Upper lobe of right lung (tissue), 1 donor: ENCODE measurements at regions not wholly inside any gene's neighbourhood (a gene's known extent, or its start where the extent isn't known, plus 50 kb on each side); places are given as distances from the start of the nearest gene placed in this dataset.

Experiments used
- ATAC-seq: fragments of 200-7000 bp; cut with Tn5 transposase; one replicate; pipeline ENCODE4 v1.9.1; 2020; ENCODE audit warnings: mild to moderate bottlenecking, moderate library complexity
- DNase-seq: peaks from one replicate; pipeline ENCODE4 v3.0.0-alpha.2; 2020
- H3K27ac ChIP-seq: fragments of 200-600 bp; one replicate; pipeline ENCODE4 v1.8.0; 2022
- H3K27me3 ChIP-seq: fragments of 200-600 bp; one replicate; pipeline ENCODE4 v1.8.0; 2022; ENCODE audit warnings: mild to moderate bottlenecking
- H3K36me3 ChIP-seq: fragments of 200-600 bp; one replicate; pipeline ENCODE4 v1.8.0; 2022
- H3K4me1 ChIP-seq: fragments of 200-600 bp; one replicate; pipeline ENCODE4 v1.8.0; 2022
- H3K4me3 ChIP-seq: fragments of 200-600 bp; one replicate; pipeline ENCODE4 v1.8.0; 2022; ENCODE audit warnings: mild to moderate bottlenecking
- H3K9me3 ChIP-seq: fragments of 200-600 bp; one replicate; pipeline ENCODE4 v1.8.0; 2022
- CTCF ChIP-seq: fragments of 200-600 bp; IDR thresholded peaks from one replicate; pipeline ENCODE4 v1.8.0; 2022; ENCODE audit warnings: antibody characterized with exemption
- intact Hi-C: fragments of 100-400 bp; cut with DNase I; formaldehyde crosslinking; loops from one replicate; pipeline ENCODE4 v1.11.0; 2022
- donor health status: DM: no; HTN: yes; CAD: no; lungs with severe emphysema.

- no peaks in the 10 kb centered on the region for H3K4me1 ChIP-seq
- intact Hi-C loops: no loop called here
- no peak overlapping the region for H3K27ac ChIP-seq
- peaks cover 4% of the 10 kb centered on the region for H3K9me3 ChIP-seq
- no peaks in the 10 kb centered on the region for H3K27me3 ChIP-seq
- no peak overlapping the region for H3K4me3 ChIP-seq
- ATAC-seq (no peak), DNase-seq (no peak)
- H3K36me3 ChIP-seq: no peaks in the 10 kb centered on the region
- no peak for TF ChIP-seq CTCF
These were observed 382.4 kb downstream of the TRAM1L1 start for GRCh38 chr4:116702949-116703348.

GRCh38 chr4:116688536-116688935 lies 396.8 kb downstream of the TRAM1L1 start:
- intact Hi-C loops: no loop called here
- no peak overlapping the region for H3K4me3 ChIP-seq

GRCh38 chr4:116668190-116668589 lies 417.2 kb downstream of the TRAM1L1 start:
- Histone ChIP-seq H3K4me3 (no peak overlapping the region), H3K9me3 (no peaks in the 10 kb centered on the region), H3K4me1 (no peaks in the 10 kb centered on the region), H3K27ac (no peak overlapping the region), H3K36me3 (no peaks in the 10 kb centered on the region), H3K27me3 (no peaks in the 10 kb centered on the region)
- intact Hi-C loops: no loop called here
- peak; percentile 8 for TF ChIP-seq CTCF
- no peak for DNase-seq
- no peak for ATAC-seq

More at GRCh38 chr4:116688536-116688935, 396.8 kb downstream of the TRAM1L1 start:
- no peaks in the 10 kb centered on the region for H3K4me1 ChIP-seq
- no peak overlapping the region for H3K27ac ChIP-seq
- TF ChIP-seq CTCF: no peak
- H3K36me3 ChIP-seq: no peaks in the 10 kb centered on the region
- no peaks in the 10 kb centered on the region for H3K9me3 ChIP-seq
- ATAC-seq (no peak), DNase-seq (no peak)
- H3K27me3 ChIP-seq: no peaks in the 10 kb centered on the region

GRCh38 chr4:116665716-116666115 lies 419.7 kb downstream of the TRAM1L1 start:
- intact Hi-C loops: no loop called here
- no peak for TF ChIP-seq CTCF
- H3K36me3 ChIP-seq: no peaks in the 10 kb centered on the region
- H3K4me3 ChIP-seq: no peak overlapping the region
- ATAC-seq (no peak), DNase-seq (no peak)
- no peaks in the 10 kb centered on the region for H3K9me3 ChIP-seq
- H3K27me3 ChIP-seq: no peaks in the 10 kb centered on the region
- no peaks in the 10 kb centered on the region for H3K4me1 ChIP-seq
- H3K27ac ChIP-seq: no peak overlapping the region

GRCh38 chr4:116664198-116664597 lies 421.2 kb downstream of the TRAM1L1 start:
- TF ChIP-seq CTCF: no peak
- no peak for DNase-seq
- H3K4me3 ChIP-seq: no peak overlapping the region
- intact Hi-C loops: no loop called here
- no peaks in the 10 kb centered on the region for H3K9me3 ChIP-seq
- no peaks in the 10 kb centered on the region for H3K36me3 ChIP-seq
- ATAC-seq: no peak
- H3K27me3 ChIP-seq: no peaks in the 10 kb centered on the region
- no peak overlapping the region for H3K27ac ChIP-seq
- H3K4me1 ChIP-seq: no peaks in the 10 kb centered on the region

- DNase-seq (no peak), ATAC-seq (no peak)
- Histone ChIP-seq H3K36me3 (no peaks in the 10 kb centered on the region), H3K4me3 (no peak overlapping the region), H3K27ac (no peak overlapping the region), H3K27me3 (no peaks in the 10 kb centered on the region), H3K9me3 (no peaks in the 10 kb centered on the region), H3K4me1 (no peaks in the 10 kb centered on the region)
- intact Hi-C loops: no loop called here
- no peak for TF ChIP-seq CTCF
These were observed 446.3 kb downstream of the TRAM1L1 start for GRCh38 chr4:116639070-116639577.
